GM12892 (cell line): ENCODE measurements at regions not wholly inside any gene's neighbourhood (a gene's known extent, or its start where the extent isn't known, plus 50 kb on each side); places are given as distances from the start of the nearest gene placed in this dataset.

Experiments used
- POLR2AphosphoS5 ChIP-seq: IDR thresholded peaks from 2 replicates; pipeline ENCODE4 v1.6.1; 2011; ENCODE audit warnings: low read depth, low read length, control low read depth
- TAF1 ChIP-seq: IDR thresholded peaks from 2 replicates; pipeline ENCODE4 v1.6.1; 2011; ENCODE audit warnings: low read depth, mild to moderate bottlenecking, control low read depth, low read length, borderline replicate concordance

- TF ChIP-seq POLR2AphosphoS5 (no peak), TAF1 (no peak)
Measured at GRCh38 chr17:73990290-73990689, 213.2 kb upstream of the RPL38 start.
